ENCODE measurements at regions not wholly inside any gene's neighbourhood (a gene's known extent, or its start where the extent isn't known, plus 50 kb on each side); places are given as distances from the start of the nearest gene placed in this dataset.

- Histone ChIP-seq H3K4me1 (peaks cover 0 to 8% (median 0%) of the 10 kb centered on the region in 3 donors), H3K4me3 (no peak overlapping the region), H3K36me3 (no peaks in the 10 kb centered on the region), H3K27me3 (no peaks in the 10 kb centered on the region), H3K9me3 (no peaks in the 10 kb centered on the region), H3K27ac (no peak overlapping the region)
- TF ChIP-seq POLR2A (IDR thresholded peaks at IDR 0.05) (no peak), POLR2AphosphoS5 (IDR thresholded peaks at IDR 0.05) (no peak), EP300 (IDR thresholded peaks at IDR 0.05) (no peak), CTCF (IDR thresholded peaks at IDR 0.05) (no peak)
- no peak for ATAC-seq
- 66 to 79% methylated on average over 6 to 7 of the region's 7 CpGs for WGBS, 2 donors (ENCODE audit: low coverage in 1 of 2)
These were observed 471.3 kb upstream of the AUTS2 start for GRCh38 chr7:69126896-69127479.

- no peak for TF ChIP-seq POLR2AphosphoS5 (IDR thresholded peaks at IDR 0.05)
- TF ChIP-seq CTCF (IDR thresholded peaks at IDR 0.05), result no peak
- no peak for TF ChIP-seq POLR2A (IDR thresholded peaks at IDR 0.05)
These were observed 468.8 kb upstream of the AUTS2 start for GRCh38 chr7:69129524-69129923.

GRCh38 chr7:69129951-69130350 is 468.3 kb upstream of the AUTS2 start:
- ATAC-seq, result no peak
- Histone ChIP-seq H3K9me3 (no peaks in the 10 kb centered on the region), H3K4me1 (peaks cover 0 to 7% (median 0%) of the 10 kb centered on the region in 3 donors), H3K27ac (no peak overlapping the region), H3K4me3 (no peak overlapping the region), H3K27me3 (no peaks in the 10 kb centered on the region), H3K36me3 (no peaks in the 10 kb centered on the region)
- 77 to 79% methylated on average over 2 to 7 of the region's 7 CpGs for WGBS, 2 donors (ENCODE audit: low coverage in 1 of 2)
- TF ChIP-seq EP300 (IDR thresholded peaks at IDR 0.05), result no peak
- no peak for TF ChIP-seq POLR2A (IDR thresholded peaks at IDR 0.05)
- TF ChIP-seq CTCF (IDR thresholded peaks at IDR 0.05), result no peak
- no peak for TF ChIP-seq POLR2AphosphoS5 (IDR thresholded peaks at IDR 0.05)

More at GRCh38 chr7:69129524-69129923, 468.8 kb upstream of the AUTS2 start:
- Histone ChIP-seq H3K27me3 (no peaks in the 10 kb centered on the region), H3K36me3 (no peaks in the 10 kb centered on the region), H3K4me3 (no peak overlapping the region), H3K9me3 (no peaks in the 10 kb centered on the region), H3K27ac (no peak overlapping the region), H3K4me1 (peaks cover 0 to 8% (median 0%) of the 10 kb centered on the region in 3 donors)
- ATAC-seq, result no peak
- WGBS, 2 donors (ENCODE audit: low coverage in 1 of 2), result 68 to 100% methylated on average over 2 to 4 of the region's 4 CpGs

- Histone ChIP-seq H3K27me3 (no peaks in the 10 kb centered on the region), H3K4me3 (no peak overlapping the region), H3K36me3 (no peaks in the 10 kb centered on the region), H3K27ac (no peak overlapping the region), H3K4me1 (peaks cover 0 to 2% (median 0%) of the 10 kb centered on the region in 3 donors), H3K9me3 (no peaks in the 10 kb centered on the region)
- 90 to 100% methylated on average over 1 to 2 of the region's 2 CpGs for WGBS, 2 donors (ENCODE audit: low coverage in 1 of 2)
- ATAC-seq, result no peak
- TF ChIP-seq POLR2A (IDR thresholded peaks at IDR 0.05) (no peak), CTCF (IDR thresholded peaks at IDR 0.05) (no peak), POLR2AphosphoS5 (IDR thresholded peaks at IDR 0.05) (no peak), EP300 (IDR thresholded peaks at IDR 0.05) (no peak)
These were observed 467.9 kb upstream of the AUTS2 start for GRCh38 chr7:69130396-69130795.

- peaks cover 0 to 28% (median 0%) of the 10 kb centered on the region in 3 donors for H3K9me3 ChIP-seq
- no peak for ATAC-seq
- no peaks in the 10 kb centered on the region for H3K36me3 ChIP-seq
- H3K27me3 ChIP-seq, result no peaks in the 10 kb centered on the region
- no peak overlapping the region for H3K27ac ChIP-seq
- TF ChIP-seq POLR2AphosphoS5 (IDR thresholded peaks at IDR 0.05) (no peak), CTCF (IDR thresholded peaks at IDR 0.05) (no peak), POLR2A (IDR thresholded peaks at IDR 0.05) (no peak), EP300 (IDR thresholded peaks at IDR 0.05) (no peak)
- 87 to 90% methylated on average over 2 of the region's 2 CpGs for WGBS, 2 donors (ENCODE audit: low coverage in 1 of 2)
- no peak overlapping the region for H3K4me3 ChIP-seq
- H3K4me1 ChIP-seq, result no peaks in the 10 kb centered on the region
These were observed 464.0 kb upstream of the AUTS2 start for GRCh38 chr7:69134316-69134715.

All from gastroesophageal sphincter (tissue), 4 donors.